Psoas muscle (tissue), 7 donors: ENCODE measurements at regions not wholly inside any gene's neighbourhood (a gene's known extent, or its start where the extent isn't known, plus 50 kb on each side); places are given as distances from the start of the nearest gene placed in this dataset.

ENCODE experiments used
- ATAC-seq, 4 donors: fragments of 200-7000 bp; cut with Tn5 transposase; one replicate each; pipeline ENCODE4 v1.9.1; 2020; ENCODE audit warnings: moderate library complexity in 3 of 4, mild to moderate bottlenecking in 2 of 4
- DNase-seq, 2 donors: peaks; one replicate each; pipeline ENCODE4 v3.0.0-alpha.2; 2020
- H3K27ac ChIP-seq: fragments of 200-600 bp; one replicate; pipeline ENCODE4 v1.8.0; 2022
- H3K27me3 ChIP-seq, 3 donors: fragments of 200-600 bp in 1 of 3; one replicate each; pipeline versions ENCODE4 v1.6.1 to v1.8.0; 2013 to 2022; ENCODE audit warnings: low read length in 2 of 3, mild to moderate bottlenecking in 2 of 3, moderate library complexity in 1 of 3; ENCODE audit not compliant: insufficient read depth in 3 of 3
- H3K36me3 ChIP-seq, 2 donors: fragments of 200-600 bp in 1 of 2; one replicate each; pipeline versions ENCODE4 v1.6.1 to v1.8.0; 2013 to 2022; ENCODE audit warnings: low read depth in 1 of 2, mild to moderate bottlenecking in 1 of 2, moderate library complexity in 1 of 2; ENCODE audit not compliant: insufficient read depth in 1 of 2
- H3K4me1 ChIP-seq: fragments of 200-600 bp; one replicate; pipeline ENCODE4 v1.8.0; 2022
- H3K4me3 ChIP-seq: fragments of 200-600 bp; one replicate; pipeline ENCODE4 v1.8.0; 2022; ENCODE audit warnings: mild to moderate bottlenecking
- H3K9me3 ChIP-seq: fragments of 200-600 bp; one replicate; pipeline ENCODE4 v1.8.0; 2022
- CTCF ChIP-seq: fragments of 200-600 bp; IDR thresholded peaks from one replicate; pipeline ENCODE4 v1.8.0; 2022; ENCODE audit warnings: antibody characterized with exemption
- WGBS, 3 donors: extraction: QIAGEN DNeasy Blood & Tissue Kit; methylation state at CpG; one replicate each; pipeline versions ENCODE4 v1.1.6 to v1.1.7; 2013; 5-methylcytosine and 5-hydroxymethylcytosine counted together
- intact Hi-C, 2 donors: fragments of 100-400 bp; cut with DNase I; formaldehyde crosslinking; loops; one replicate each; pipeline versions ENCODE4 v1.11.0 to v1.14.2; 2022
- donor health status: healthy with polysubstance abuse.
- donor health status: DM: no; HTN: no; CAD: no; lungs with moderate emphysema.
- donor health status: Bipolar disorder and iron deficiency.
- donor health status: healthy.
- donor health status: DM: yes; HTN: yes; CAD: no.
- donor health status: DM: no; HTN: no; CAD: no.
- donor health status: DM: yes; HTN: yes; CAD: no.

- no peak overlapping the region for H3K4me3 ChIP-seq
- H3K27me3 ChIP-seq, result no peaks in the 10 kb centered on the region
- H3K4me1 ChIP-seq, result no peaks in the 10 kb centered on the region
- no peak for TF ChIP-seq CTCF
- intact Hi-C loops, result no loop called here
- H3K36me3 ChIP-seq, result no peaks in the 10 kb centered on the region
- no peak for DNase-seq
- no peak for ATAC-seq
- peaks cover 3% of the 10 kb centered on the region for H3K9me3 ChIP-seq
- no peak overlapping the region for H3K27ac ChIP-seq
- WGBS, 3 donors, result 56 to 94% (median 73%) methylated on average over 3 of the region's 3 CpGs
Observed at GRCh38 chr1:82721702-82722101, 921.0 kb downstream of the ADGRL2 start.

GRCh38 chr1:82718719-82719419 is 918.1 kb downstream of the ADGRL2 start:
- Histone ChIP-seq H3K27me3 (no peaks in the 10 kb centered on the region), H3K4me1 (no peaks in the 10 kb centered on the region), H3K9me3 (peaks cover 3% of the 10 kb centered on the region), H3K27ac (no peak overlapping the region), H3K36me3 (no peaks in the 10 kb centered on the region), H3K4me3 (no peak overlapping the region)
- 83 to 91% (median 88%) methylated on average over 1 of the region's 1 CpG for WGBS, 3 donors
- ATAC-seq (no peak), DNase-seq (no peak)
- no peak for TF ChIP-seq CTCF
- intact Hi-C loops, result no loop called here

GRCh38 chr1:82710091-82710490 is 909.4 kb downstream of the ADGRL2 start:
- no peak for DNase-seq
- Histone ChIP-seq H3K36me3 (no peaks in the 10 kb centered on the region), H3K4me1 (no peaks in the 10 kb centered on the region), H3K4me3 (no peak overlapping the region), H3K27ac (no peak overlapping the region), H3K9me3 (no peaks in the 10 kb centered on the region), H3K27me3 (no peaks in the 10 kb centered on the region)
- TF ChIP-seq CTCF, result no peak
- intact Hi-C loops, result no loop called here
- no peak for ATAC-seq

GRCh38 chr1:82707681-82708080 is 906.9 kb downstream of the ADGRL2 start:
- intact Hi-C loops, result no loop called here
- WGBS, 3 donors, result 96 to 98% (median 98%) methylated on average over 1 of the region's 1 CpG
- ATAC-seq (no peak), DNase-seq (no peak)
- H3K27ac ChIP-seq, result no peak overlapping the region
- no peaks in the 10 kb centered on the region for H3K36me3 ChIP-seq
- no peak overlapping the region for H3K4me3 ChIP-seq
- no peaks in the 10 kb centered on the region for H3K9me3 ChIP-seq
- no peak for TF ChIP-seq CTCF
- H3K27me3 ChIP-seq, result no peaks in the 10 kb centered on the region
- no peaks in the 10 kb centered on the region for H3K4me1 ChIP-seq

GRCh38 chr1:82706741-82707140 is 906.0 kb downstream of the ADGRL2 start:
- H3K4me3 ChIP-seq, result no peak overlapping the region
- TF ChIP-seq CTCF, result no peak
- no peaks in the 10 kb centered on the region for H3K9me3 ChIP-seq
- no peaks in the 10 kb centered on the region for H3K4me1 ChIP-seq
- WGBS, 3 donors, result 88 to 93% (median 90%) methylated on average over 2 of the region's 2 CpGs
- H3K27ac ChIP-seq, result no peak overlapping the region
- no peaks in the 10 kb centered on the region for H3K36me3 ChIP-seq
- no peak for ATAC-seq
- H3K27me3 ChIP-seq, result no peaks in the 10 kb centered on the region
- DNase-seq, result no peak
- intact Hi-C loops, result no loop called here
